ENCODE measurements at regions not wholly inside any gene's neighbourhood (a gene's known extent, or its start where the extent isn't known, plus 50 kb on each side); places are given as distances from the start of the nearest gene placed in this dataset.
"Not testable (repeated sequence)": the region's sequence is repeated elsewhere in the genome, so short reads cannot be mapped to it uniquely, and the experiment has no call there.

DNA sequence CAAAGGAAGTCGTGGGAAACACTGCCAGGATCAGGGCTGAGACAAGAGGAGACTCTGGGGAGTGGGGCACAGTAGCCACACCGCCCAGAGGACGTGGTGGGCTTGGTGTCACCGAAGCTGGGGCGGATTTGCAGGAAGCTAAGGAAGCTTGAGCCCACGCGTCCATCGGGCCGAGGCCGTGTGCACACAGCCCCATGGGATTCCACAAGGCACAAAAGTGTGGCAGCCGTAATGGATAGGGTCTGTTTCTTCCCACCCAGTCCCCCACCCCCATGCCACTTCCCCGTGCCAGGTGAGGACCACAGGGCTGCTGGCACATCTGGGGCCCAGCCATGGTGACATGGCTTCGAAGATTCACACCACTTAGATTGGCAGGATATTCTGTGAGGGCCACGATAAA, 153.2 kb upstream of the SPACA7 start:
- no peak for TF ChIP-seq CTCF (IDR thresholded peaks at IDR 0.05)
- Histone ChIP-seq H3K27ac (no peak overlapping the region), H3K36me3 (no peaks in the 10 kb centered on the region), H3K9me3 (no peaks in the 10 kb centered on the region), H3K4me3 (no peak overlapping the region), H3K4me1 (no peaks in the 10 kb centered on the region), H3K27me3 (ENCODE audit: low read depth) (peaks cover 9% of the 10 kb centered on the region)
- ATAC-seq (no peak), DNase-seq (no peak)
- intact Hi-C loops (cut with DNase I), result no loop called here

GRCh38 chr13:112223929-112224328, 152.2 kb upstream of the SPACA7 start:
- ATAC-seq; intact Hi-C loops (cut with DNase I); H3K4me3 ChIP-seq; H3K9me3 ChIP-seq; H3K4me1 ChIP-seq; H3K27ac ChIP-seq; DNase-seq; H3K27me3 ChIP-seq (ENCODE audit: low read depth); H3K36me3 ChIP-seq: not testable (repeated sequence)

DNA sequence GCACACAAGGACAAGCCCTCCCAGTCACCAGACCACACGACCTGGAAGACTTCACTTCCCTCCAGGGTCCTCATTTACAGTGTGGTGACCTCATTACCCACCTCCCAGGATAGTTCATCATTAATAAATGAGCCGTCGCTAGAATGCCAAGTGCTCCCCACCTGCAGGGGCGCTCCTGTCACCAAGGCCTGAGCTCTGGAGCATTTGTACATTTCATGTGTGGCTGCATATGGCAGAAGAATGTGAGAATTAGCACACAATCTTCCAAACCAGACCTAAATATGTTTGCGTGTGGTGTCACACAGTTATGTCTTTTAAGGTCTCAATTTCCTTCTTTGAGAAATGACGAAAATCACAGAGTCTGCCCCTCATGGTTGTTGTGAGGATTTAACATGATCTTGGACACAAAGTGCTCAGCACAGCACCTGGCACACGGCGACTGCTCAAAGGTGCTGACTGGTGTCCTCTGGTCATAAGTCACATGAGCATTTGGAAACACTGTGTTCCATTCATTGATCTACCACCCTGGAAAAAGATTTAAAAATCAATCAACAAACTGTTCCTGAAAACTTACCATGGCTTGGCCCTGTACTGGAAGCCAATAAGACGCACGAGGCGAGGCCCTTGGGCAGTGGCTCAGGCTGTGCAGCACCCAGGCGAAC, 150.6 kb upstream of the SPACA7 start:
- no peak for TF ChIP-seq CTCF (IDR thresholded peaks at IDR 0.05)
- H3K4me1 ChIP-seq, result no peaks in the 10 kb centered on the region
- no peak overlapping the region for H3K27ac ChIP-seq
- no peak for DNase-seq
- peaks cover 8% of the 10 kb centered on the region for H3K27me3 ChIP-seq (ENCODE audit: low read depth)
- no peaks in the 10 kb centered on the region for H3K9me3 ChIP-seq
- H3K4me3 ChIP-seq, result no peak overlapping the region
- ATAC-seq, result no peak
- intact Hi-C loops (cut with DNase I), result no loop called here
- H3K36me3 ChIP-seq, result no peaks in the 10 kb centered on the region

DNA sequence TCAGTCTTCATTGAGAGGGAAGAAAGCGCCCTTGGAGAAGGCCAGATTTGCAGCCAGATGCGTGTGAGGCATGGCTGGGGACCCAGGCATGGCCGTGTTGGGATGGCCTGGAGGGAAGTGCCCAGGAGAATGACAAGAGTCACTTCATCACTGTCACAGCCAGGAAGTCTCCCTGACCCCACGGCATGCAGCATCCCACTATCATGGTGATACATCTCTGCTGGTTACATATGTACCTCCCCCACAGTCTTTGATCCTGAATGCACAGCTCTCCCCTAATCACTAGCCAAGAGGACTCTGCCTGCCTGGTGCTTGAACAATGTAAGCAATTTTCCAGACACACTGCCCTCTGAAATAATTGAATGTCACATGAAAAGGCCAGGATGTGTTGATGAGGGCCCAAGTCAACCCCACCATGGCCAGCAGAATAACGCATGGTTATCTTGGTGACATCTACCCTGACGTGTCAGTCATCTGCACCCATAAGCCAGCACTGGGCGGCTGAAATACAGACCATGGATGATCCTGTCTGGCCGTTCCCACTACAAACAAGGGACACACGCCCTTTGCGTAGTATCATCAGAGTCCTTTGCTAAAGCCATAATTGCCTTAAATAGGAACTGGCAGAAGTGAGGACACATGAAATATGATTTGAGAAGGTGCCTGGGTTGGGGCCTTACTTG, 149.7 kb upstream of the SPACA7 start:
- H3K36me3 ChIP-seq, result no peaks in the 10 kb centered on the region
- no peak overlapping the region for H3K27ac ChIP-seq
- intact Hi-C loops (cut with DNase I), result no loop called here
- H3K4me3 ChIP-seq, result no peak overlapping the region
- H3K27me3 ChIP-seq (ENCODE audit: low read depth), result no peaks in the 10 kb centered on the region
- DNase-seq, result no peak
- TF ChIP-seq CTCF (IDR thresholded peaks at IDR 0.05), result no peak
- H3K4me1 ChIP-seq, result no peaks in the 10 kb centered on the region
- ATAC-seq, result no peak
- no peaks in the 10 kb centered on the region for H3K9me3 ChIP-seq

DNA sequence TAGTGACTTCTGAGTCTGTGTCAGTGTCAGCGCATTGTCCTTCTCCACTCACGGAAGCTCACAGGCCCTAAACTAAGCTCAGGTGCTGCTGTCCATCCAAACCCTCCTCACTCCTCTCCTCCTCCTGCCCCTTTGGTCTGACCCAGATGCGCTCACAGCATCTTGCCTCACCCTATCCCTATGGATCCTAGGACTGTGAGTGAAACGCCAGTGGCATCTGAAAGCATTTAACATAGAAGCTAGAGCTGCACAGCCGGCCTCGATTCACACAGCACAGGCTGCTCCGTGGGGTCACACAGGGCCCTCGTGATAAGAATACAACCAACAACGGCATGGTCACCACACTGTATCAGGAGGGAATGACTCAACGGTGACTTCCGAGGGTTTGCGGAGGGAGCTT, 149.1 kb upstream of the SPACA7 start:
- no peak for TF ChIP-seq CTCF (IDR thresholded peaks at IDR 0.05)
- ATAC-seq, result no peak
- no peak overlapping the region for H3K4me3 ChIP-seq
- no peak for DNase-seq
- H3K4me1 ChIP-seq, result no peaks in the 10 kb centered on the region
- no peaks in the 10 kb centered on the region for H3K27me3 ChIP-seq (ENCODE audit: low read depth)
- no peaks in the 10 kb centered on the region for H3K9me3 ChIP-seq
- intact Hi-C loops (cut with DNase I), result no loop called here
- no peaks in the 10 kb centered on the region for H3K36me3 ChIP-seq
- H3K27ac ChIP-seq, result no peak overlapping the region

- no peak overlapping the region for H3K4me3 ChIP-seq
- TF ChIP-seq CTCF (IDR thresholded peaks at IDR 0.05), result no peak
- no peaks in the 10 kb centered on the region for H3K4me1 ChIP-seq
- H3K36me3 ChIP-seq, result no peaks in the 10 kb centered on the region
- H3K9me3 ChIP-seq, result no peaks in the 10 kb centered on the region
- H3K27ac ChIP-seq, result no peak overlapping the region
- no peak for DNase-seq
- no peaks in the 10 kb centered on the region for H3K27me3 ChIP-seq (ENCODE audit: low read depth)
- intact Hi-C loops (cut with DNase I), result no loop called here
- no peak for ATAC-seq
Measured at GRCh38 chr13:112229445-112229844, 146.7 kb upstream of the SPACA7 start.
